ENCODE measurements at regions not wholly inside any gene's neighbourhood (a gene's known extent, or its start where the extent isn't known, plus 50 kb on each side); places are given as distances from the start of the nearest gene placed in this dataset.

GRCh38 chr4:184949020-184949419 is 69.3 kb upstream of the HELT start:
- Histone ChIP-seq H3K27ac (ENCODE audit: extremely low read length, insufficient read depth, low read length) (no peak overlapping the region), H3K79me2 (ENCODE audit: insufficient read depth, low read length) (no peaks in the 10 kb centered on the region), H4K20me1 (ENCODE audit: insufficient read depth, low read length) (no peaks in the 10 kb centered on the region), H3K4me2 (ENCODE audit: low read depth, low read length) (no peak overlapping the region), H3K36me3 (replicated peaks in 1 of 2; ENCODE audit: control insufficient read depth in 1 of 2, insufficient read depth in 2 of 2, low read length in 2 of 2) (no peaks in the 10 kb centered on the region), H3K4me1 (ENCODE audit: insufficient read depth, low read length) (peaks cover 26% of the 10 kb centered on the region), H3K27me3 (ENCODE audit: control insufficient read depth in 1 of 2, insufficient read depth in 2 of 2, low read length in 2 of 2) (0 out of 5 replicates have a peak, but pooled peaks cover 0 to 4% of the 10 kb centered on the region in 2 experiments), H3K4me3 (replicated peaks in 1 of 3; ENCODE audit: insufficient read depth in 1 of 3, low read depth in 2 of 3, low read length in 3 of 3) (no peak overlapping the region), H2AFZ (ENCODE audit: low read length) (no peak overlapping the region), H3K9ac (ENCODE audit: insufficient read depth, low read depth, low read length) (no peak overlapping the region), H3K9me3 (ENCODE audit: low read length) (no peaks in the 10 kb centered on the region)
- no peak for DNase-seq (ENCODE audit: low spot score)
- intact Hi-C loops (cut with micrococcal nuclease; ENCODE audit: unreplicated experiment) (loop anchor here (10.0 kb wide), 1 partner anchor 126 kb away; no protein-coding TSS in a partner anchor), in situ Hi-C loops (cut with HindIII; ENCODE audit: extremely low pct_ligation_motif_present, low pct_unique_long_range_greater_than_20kb) (no loop called here)
- WGBS (ENCODE audit: low lambda C conversion rate), result 18% methylated on average over 3 of the region's 3 CpGs
- POLR2A ChIA-PET, result no interaction called here
- peak; percentile 61 for ATAC-seq
- no peak for FAIRE-seq
- CTCF ChIA-PET (ENCODE audit: low intra/inter-chr PET ratio, low total read pairs), result no interaction called here
- no TSS peak for BruUV-seq (replicated peaks)
- TF ChIP-seq ZNF335 (CRISPR knock-in tag; IDR thresholded peaks at IDR 0.05), result no peak
- no peak for TF ChIP-seq ZNF207 (IDR thresholded peaks at IDR 0.05; ENCODE audit: borderline replicate concordance)
- no peak for TF ChIP-seq BCLAF1 (IDR thresholded peaks at IDR 0.05)
- TF ChIP-seq MIXL1 (CRISPR knock-in tag; IDR thresholded peaks at IDR 0.05), result no peak
- TF ChIP-seq POLR2AphosphoS2 (IDR thresholded peaks at IDR 0.05; ENCODE audit: low read depth, low read length), result no peak
- no peak for TF ChIP-seq ZIK1 (CRISPR knock-in tag; IDR thresholded peaks at IDR 0.05; ENCODE audit: borderline replicate concordance, low read depth)
- TF ChIP-seq SMAD9 (CRISPR knock-in tag; IDR thresholded peaks at IDR 0.05), result no peak
- no peak for TF ChIP-seq PITX1 (CRISPR knock-in tag; IDR thresholded peaks at IDR 0.05)
- TF ChIP-seq TBL1XR1 (IDR thresholded peaks at IDR 0.05; ENCODE audit: borderline replicate concordance, low read length, partially characterized antibody), result no peak
- TF ChIP-seq PCBP1 (IDR thresholded peaks at IDR 0.05; ENCODE audit: borderline replicate concordance, low read depth, low read length), result no peak
- TF ChIP-seq NCOR1 (IDR thresholded peaks at IDR 0.05; ENCODE audit: borderline replicate concordance, low read length), result no peak
- no peak for TF ChIP-seq HOXD1 (CRISPR knock-in tag; IDR thresholded peaks at IDR 0.05)
- TF ChIP-seq SIX4 (CRISPR knock-in tag; IDR thresholded peaks at IDR 0.05), result no peak
- TF ChIP-seq ONECUT2 (CRISPR knock-in tag; IDR thresholded peaks at IDR 0.05), result peak; percentile 53; the same call in 1 of the 2 replicates
- TF ChIP-seq JDP2 (CRISPR knock-in tag; IDR thresholded peaks at IDR 0.05; ENCODE audit: borderline replicate concordance), result no peak
- 0 out of 2 replicates have a peak, but pooled peaks have one; percentile 12 for TF ChIP-seq FOXA3 (CRISPR knock-in tag; IDR thresholded peaks at IDR 0.05)
- no peak for TF ChIP-seq ZNF367 (CRISPR knock-in tag; IDR thresholded peaks at IDR 0.05; ENCODE audit: borderline replicate concordance)
- no peak for TF ChIP-seq ZNF749 (CRISPR knock-in tag; IDR thresholded peaks at IDR 0.05; ENCODE audit: borderline replicate concordance)
- TF ChIP-seq BCL3 (CRISPR knock-in tag; IDR thresholded peaks at IDR 0.05), result no peak
- peak; percentile 28 for TF ChIP-seq TEAD3 (CRISPR knock-in tag; optimal IDR thresholded peaks at IDR 0.05; ENCODE audit: borderline replicate concordance)

Measured in HepG2 (cell line).